ENCODE measurements at regions not wholly inside any gene's neighbourhood (a gene's known extent, or its start where the extent isn't known, plus 50 kb on each side); places are given as distances from the start of the nearest gene placed in this dataset.

GRCh38 chr7:81529785-81530184 lies 240.1 kb downstream of the HGF start:
- no peak for DNase-seq (ENCODE audit: low read depth)

- DNase-seq (ENCODE audit: low read depth) = no peak
These were observed 242.2 kb downstream of the HGF start for GRCh38 chr7:81527651-81528050.

- no peak for DNase-seq (ENCODE audit: low read depth)
These were observed 242.9 kb downstream of the HGF start for GRCh38 chr7:81526971-81527370.

GRCh38 chr7:81525841-81526240 lies 244.0 kb downstream of the HGF start:
- no peak for DNase-seq (ENCODE audit: low read depth)

- no peak for DNase-seq (ENCODE audit: low read depth)
These were observed 250.0 kb downstream of the HGF start for GRCh38 chr7:81519886-81520285.

GRCh38 chr7:81516898-81517297 lies 252.9 kb downstream of the HGF start:
- DNase-seq (ENCODE audit: low read depth) = no peak

GRCh38 chr7:81515009-81515408 lies 254.8 kb downstream of the HGF start:
- peak; percentile 82 for DNase-seq (ENCODE audit: low read depth)

GRCh38 chr7:81514546-81514945 lies 255.3 kb downstream of the HGF start:
- DNase-seq (ENCODE audit: low read depth) = peak; percentile 68

- no peak for DNase-seq (ENCODE audit: low read depth)
These were observed 259.7 kb downstream of the HGF start for GRCh38 chr7:81510122-81510521.

- no peak for DNase-seq (ENCODE audit: low read depth)
These were observed 262.6 kb downstream of the HGF start for GRCh38 chr7:81507221-81507620.

GRCh38 chr7:81506609-81507008 lies 263.2 kb downstream of the HGF start:
- DNase-seq (ENCODE audit: low read depth) = no peak

- DNase-seq (ENCODE audit: low read depth) = no peak
These were observed 266.1 kb downstream of the HGF start for GRCh38 chr7:81503771-81504170.

- DNase-seq (ENCODE audit: low read depth) = no peak
These were observed 266.5 kb downstream of the HGF start for GRCh38 chr7:81503336-81503735.

- peak; percentile 72 for DNase-seq (ENCODE audit: low read depth)
These were observed 268.6 kb downstream of the HGF start for GRCh38 chr7:81501220-81501619.

- no peak for DNase-seq (ENCODE audit: low read depth)
These were observed 269.2 kb downstream of the HGF start for GRCh38 chr7:81500631-81501030.

- DNase-seq (ENCODE audit: low read depth) = peak; percentile 86
These were observed 270.4 kb downstream of the HGF start for GRCh38 chr7:81499262-81500116.

GRCh38 chr7:81498176-81498575 lies 271.7 kb downstream of the HGF start:
- DNase-seq (ENCODE audit: low read depth) = no peak

- DNase-seq (ENCODE audit: low read depth) = no peak
These were observed 276.9 kb downstream of the HGF start for GRCh38 chr7:81492910-81493309.

GRCh38 chr7:81492240-81492639 lies 277.6 kb downstream of the HGF start:
- DNase-seq (ENCODE audit: low read depth) = no peak

GRCh38 chr7:81491573-81491972 lies 278.3 kb downstream of the HGF start:
- DNase-seq (ENCODE audit: low read depth) = no peak

- DNase-seq (ENCODE audit: low read depth) = peak; percentile 10
These were observed 281.6 kb downstream of the HGF start for GRCh38 chr7:81488210-81488609.

- no peak for DNase-seq (ENCODE audit: low read depth)
These were observed 282.3 kb downstream of the HGF start for GRCh38 chr7:81487516-81487915.

GRCh38 chr7:81484261-81484660 lies 285.6 kb downstream of the HGF start:
- DNase-seq (ENCODE audit: low read depth) = peak; percentile 82

- peak; percentile 50 for DNase-seq (ENCODE audit: low read depth)
These were observed 287.2 kb downstream of the HGF start for GRCh38 chr7:81482600-81483186.

All from iris pigment epithelial cell (primary cell).